DOHH2 (cell line): ENCODE measurements at regions not wholly inside any gene's neighbourhood (a gene's known extent, or its start where the extent isn't known, plus 50 kb on each side); places are given as distances from the start of the nearest gene placed in this dataset.

Experiments
- CTCF ChIP-seq: fragments of 200-600 bp; sonication (generic); IDR thresholded peaks from one replicate; pipeline ENCODE4 v1.5.1; 2014; ENCODE audit warnings: antibody characterized with exemption, mild to moderate bottlenecking, low read depth, low read length; ENCODE audit not compliant: poor library complexity, severe bottlenecking
- EZH2phosphoT487 ChIP-seq: fragments of 200-600 bp; sonication (generic); IDR thresholded peaks from 2 replicates; pipeline ENCODE4 v1.6.1; 2017; ENCODE audit warnings: borderline replicate concordance, mild to moderate bottlenecking, antibody characterized with exemption, low read length, moderate library complexity, mixed read lengths

DNA sequence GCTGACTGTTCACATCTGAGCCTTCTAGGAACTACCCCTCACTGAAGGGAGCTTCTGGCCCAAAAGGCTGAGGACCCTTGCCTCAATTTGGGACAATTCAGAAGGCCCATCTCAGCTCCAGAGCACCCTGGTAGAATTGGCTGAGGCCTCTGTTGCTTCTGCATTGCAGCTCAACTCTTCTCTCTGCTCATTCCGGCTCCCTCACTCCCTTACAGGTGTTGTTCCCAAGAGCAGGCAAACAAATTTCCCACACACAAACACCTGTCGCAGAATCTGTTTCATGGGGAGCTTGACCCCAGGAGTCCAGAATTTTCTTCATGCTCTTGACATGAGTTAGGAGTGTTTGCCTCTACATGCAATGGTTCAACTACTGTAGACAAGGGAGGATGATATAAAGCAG, 78.7 kb downstream of the CRYGS start:
- no peak for TF ChIP-seq CTCF
- TF ChIP-seq EZH2phosphoT487: no peak
